ENCODE measurements at regions not wholly inside any gene's neighbourhood (a gene's known extent, or its start where the extent isn't known, plus 50 kb on each side); places are given as distances from the start of the nearest gene placed in this dataset.
A peak's percentile ranks its signal among the peaks of the same experiment; 100 is the strongest.

GRCh38 chr10:59011972-59012632 lies 164.3 kb upstream of the PHYHIPL start:
- intact Hi-C loops (cut with micrococcal nuclease; ENCODE audit: unreplicated experiment): loop anchor here (2.0 kb wide), 1 partner anchor 37 kb away; no protein-coding TSS in a partner anchor

More at GRCh38 chr10:59011972-59012632, 164.3 kb upstream of the PHYHIPL start:
- no peaks in the 10 kb centered on the region for H3K36me3 ChIP-seq (ENCODE audit: control insufficient read depth in 2 of 2, insufficient read depth in 2 of 2, low read length in 1 of 2)
- ChIA-PET POLR2A (interaction anchor here (0.9 to 2.3 kb wide), 8 partner anchors 9 to 38 kb away, joined by 3 to 10 read pairs (median 6); no protein-coding TSS in a partner anchor), RAD21 (ENCODE audit: unreplicated experiment) (interaction anchor here (0.8 to 17.0 kb wide), 17 partner anchors 15 to 215 kb away, joined by 3 to 223 read pairs (median 4); no protein-coding TSS in a partner anchor), CTCF (interaction anchor here (0.7 to 2.5 kb wide), 11 partner anchors 10 to 69 kb away, joined by 3 to 11 read pairs (median 6); no protein-coding TSS in a partner anchor), SMC1A (ENCODE audit: uncharacterized antibody, unreplicated experiment) (interaction anchor here (0.8 to 15.7 kb wide), 30 partner anchors 11 to 168 kb away, joined by 3 to 222 read pairs (median 5); no protein-coding TSS in a partner anchor)
- H3K27ac ChIP-seq (ENCODE audit: control insufficient read depth, insufficient read depth): no peak overlapping the region
- H3K4me2 ChIP-seq (ENCODE audit: control insufficient read depth, insufficient read depth): no peak overlapping the region
- H4K20me1 ChIP-seq (ENCODE audit: control insufficient read depth, insufficient read depth): no peaks in the 10 kb centered on the region
- H3K9ac ChIP-seq (ENCODE audit: control insufficient read depth, insufficient read depth, low read length): no peak overlapping the region
- no TSS peak for BruUV-seq (replicated peaks)
- no peaks in the 10 kb centered on the region; the same call in 2 of the 3 replicates for H3K9me3 ChIP-seq (replicated peaks; ENCODE audit: control insufficient read depth, insufficient read depth, low read length)
- ATAC-seq (no peak), DNase-seq (ENCODE audit: low read depth, low spot score) (no peak), FAIRE-seq (peak; percentile 31)
- WGBS (ENCODE audit: insufficient coverage, insufficient replicate concordance, low lambda C conversion rate, missing lambda C conversion rate): 26% methylated on average over 7 of the region's 7 CpGs
- H3K4me3 ChIP-seq: no peak overlapping the region
- TF ChIP-seq CUX1 (IDR thresholded peaks at IDR 0.05; ENCODE audit: insufficient replicate concordance, low read depth, low read length): no peak
- TF ChIP-seq FOXK2 (IDR thresholded peaks at IDR 0.05): no peak
- TF ChIP-seq CEBPB (IDR thresholded peaks at IDR 0.05; ENCODE audit: borderline replicate concordance in 1 of 2, low read depth in 2 of 2, low read length in 2 of 2): no peak
- no peak for TF ChIP-seq HSF1 (IDR thresholded peaks at IDR 0.05; ENCODE audit: low read depth, low read length)
- H3K4me1 ChIP-seq (ENCODE audit: control insufficient read depth, insufficient read depth, low read length): no peaks in the 10 kb centered on the region; the same call in none of the 2 replicates
- no peaks in the 10 kb centered on the region for H3K27me3 ChIP-seq (replicated peaks in 1 of 2; ENCODE audit: control insufficient read depth in 2 of 2, insufficient read depth in 2 of 2, low read length in 1 of 2)
- no peak overlapping the region for H2AFZ ChIP-seq (ENCODE audit: control insufficient read depth, low read depth, low read length)
- in situ Hi-C loops (cut with MboI): no loop called here
- no peaks in the 10 kb centered on the region for H3K79me2 ChIP-seq (ENCODE audit: control insufficient read depth, insufficient read depth, low read length)

All from GM12878 (cell line).